ENCODE measurements at regions not wholly inside any gene's neighbourhood (a gene's known extent, or its start where the extent isn't known, plus 50 kb on each side); places are given as distances from the start of the nearest gene placed in this dataset.
A peak's percentile ranks its signal among the peaks of the same experiment; 100 is the strongest.

DNA sequence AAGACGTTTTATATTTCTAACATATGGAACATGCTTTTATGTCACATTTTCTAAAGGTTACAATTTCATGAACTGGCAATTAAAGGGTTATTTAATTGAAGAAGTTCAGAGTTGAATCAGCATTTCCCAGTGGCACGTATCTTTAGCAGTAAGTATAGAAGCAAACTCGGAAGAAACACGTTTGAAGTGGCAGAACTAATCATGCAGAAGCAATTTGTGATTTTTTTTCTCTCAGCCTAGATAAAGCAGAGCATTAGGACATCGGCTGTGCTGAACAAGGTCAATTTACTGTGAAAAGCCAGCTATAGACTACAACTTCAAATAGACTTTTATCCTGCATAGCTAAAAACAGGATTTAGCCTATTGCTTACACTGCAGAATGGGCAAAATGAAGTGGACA is 104.7 kb downstream of the ISL1 start:
- TF ChIP-seq, protein P1, sequence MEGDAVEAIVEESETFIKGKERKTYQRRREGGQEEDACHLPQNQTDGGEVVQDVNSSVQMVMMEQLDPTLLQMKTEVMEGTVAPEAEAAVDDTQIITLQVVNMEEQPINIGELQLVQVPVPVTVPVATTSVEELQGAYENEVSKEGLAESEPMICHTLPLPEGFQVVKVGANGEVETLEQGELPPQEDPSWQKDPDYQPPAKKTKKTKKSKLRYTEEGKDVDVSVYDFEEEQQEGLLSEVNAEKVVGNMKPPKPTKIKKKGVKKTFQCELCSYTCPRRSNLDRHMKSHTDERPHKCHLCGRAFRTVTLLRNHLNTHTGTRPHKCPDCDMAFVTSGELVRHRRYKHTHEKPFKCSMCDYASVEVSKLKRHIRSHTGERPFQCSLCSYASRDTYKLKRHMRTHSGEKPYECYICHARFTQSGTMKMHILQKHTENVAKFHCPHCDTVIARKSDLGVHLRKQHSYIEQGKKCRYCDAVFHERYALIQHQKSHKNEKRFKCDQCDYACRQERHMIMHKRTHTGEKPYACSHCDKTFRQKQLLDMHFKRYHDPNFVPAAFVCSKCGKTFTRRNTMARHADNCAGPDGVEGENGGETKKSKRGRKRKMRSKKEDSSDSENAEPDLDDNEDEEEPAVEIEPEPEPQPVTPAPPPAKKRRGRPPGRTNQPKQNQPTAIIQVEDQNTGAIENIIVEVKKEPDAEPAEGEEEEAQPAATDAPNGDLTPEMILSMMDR (IDR thresholded peaks at IDR 0.05; ENCODE audit: poor library complexity, severe bottlenecking), result no peak
- TF ChIP-seq POLR2AphosphoS5 (IDR thresholded peaks at IDR 0.05) (peak; percentile 9), EP300 (conservative IDR thresholded peaks at IDR 0.05; ENCODE audit: poor library complexity, severe bottlenecking) (no peak), RAD21 (conservative IDR thresholded peaks at IDR 0.05) (no peak), EZH2 (IDR thresholded peaks at IDR 0.05; ENCODE audit: borderline replicate concordance, insufficient read depth, low read length, poor library complexity, severe bottlenecking) (no peak), MXI1 (conservative IDR thresholded peaks at IDR 0.05; ENCODE audit: poor library complexity, severe bottlenecking) (no peak)

Measured in neural cell (in vitro differentiated cells).